OCI-LY3 (cell line): ENCODE measurements at regions not wholly inside any gene's neighbourhood (a gene's known extent, or its start where the extent isn't known, plus 50 kb on each side); places are given as distances from the start of the nearest gene placed in this dataset.

Experiments used
- EZH2phosphoT487 ChIP-seq: fragments of 200-600 bp; shearing (Covaris generic); IDR thresholded peaks from 2 replicates; pipeline ENCODE4 v1.6.1; 2018; ENCODE audit warnings: antibody characterized with exemption, mixed run types, low read depth
- TF ChIP-seq, protein P1 (sequence below): fragments of 200-600, 300-600 bp; sonication (generic); IDR thresholded peaks from 2 replicates; pipeline ENCODE4 v1.5.1; 2014; ENCODE audit warnings: antibody characterized with exemption, low read length, low read depth

- TF ChIP-seq, protein P1, sequence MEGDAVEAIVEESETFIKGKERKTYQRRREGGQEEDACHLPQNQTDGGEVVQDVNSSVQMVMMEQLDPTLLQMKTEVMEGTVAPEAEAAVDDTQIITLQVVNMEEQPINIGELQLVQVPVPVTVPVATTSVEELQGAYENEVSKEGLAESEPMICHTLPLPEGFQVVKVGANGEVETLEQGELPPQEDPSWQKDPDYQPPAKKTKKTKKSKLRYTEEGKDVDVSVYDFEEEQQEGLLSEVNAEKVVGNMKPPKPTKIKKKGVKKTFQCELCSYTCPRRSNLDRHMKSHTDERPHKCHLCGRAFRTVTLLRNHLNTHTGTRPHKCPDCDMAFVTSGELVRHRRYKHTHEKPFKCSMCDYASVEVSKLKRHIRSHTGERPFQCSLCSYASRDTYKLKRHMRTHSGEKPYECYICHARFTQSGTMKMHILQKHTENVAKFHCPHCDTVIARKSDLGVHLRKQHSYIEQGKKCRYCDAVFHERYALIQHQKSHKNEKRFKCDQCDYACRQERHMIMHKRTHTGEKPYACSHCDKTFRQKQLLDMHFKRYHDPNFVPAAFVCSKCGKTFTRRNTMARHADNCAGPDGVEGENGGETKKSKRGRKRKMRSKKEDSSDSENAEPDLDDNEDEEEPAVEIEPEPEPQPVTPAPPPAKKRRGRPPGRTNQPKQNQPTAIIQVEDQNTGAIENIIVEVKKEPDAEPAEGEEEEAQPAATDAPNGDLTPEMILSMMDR: no peak
- no peak for TF ChIP-seq EZH2phosphoT487
These were observed 139.6 kb downstream of the S1PR1 start for GRCh38 chr1:101376121-101377083.
